Inflammatory macrophage (primary cell): ENCODE measurements at regions not wholly inside any gene's neighbourhood (a gene's known extent, or its start where the extent isn't known, plus 50 kb on each side); places are given as distances from the start of the nearest gene placed in this dataset.
"Not testable (repeated sequence)": the region's sequence is repeated elsewhere in the genome, so short reads cannot be mapped to it uniquely, and the experiment has no call there.

ENCODE experiments used
- DNase-seq, 2 donors: peaks; one replicate each; pipeline ENCODE4 v3.0.0-alpha.2; 2020 to 2022

- no peak for DNase-seq
Measured at GRCh38 chr2:153420394-153420793, 58.2 kb downstream of the RPRM start.

- no peak for DNase-seq
Measured at GRCh38 chr2:153417077-153417476, 61.5 kb downstream of the RPRM start.

GRCh38 chr2:153416071-153416470, 62.5 kb downstream of the RPRM start:
- no peak for DNase-seq

- DNase-seq, result no peak
Measured at GRCh38 chr2:153408710-153409385, 69.7 kb downstream of the RPRM start.

GRCh38 chr2:153405196-153405595, 73.4 kb downstream of the RPRM start:
- no peak for DNase-seq

- DNase-seq, result no peak
Measured at GRCh38 chr2:153404792-153405191, 73.8 kb downstream of the RPRM start.

GRCh38 chr2:153403940-153404339, 74.6 kb downstream of the RPRM start:
- no peak for DNase-seq

GRCh38 chr2:153403352-153403751, 75.2 kb downstream of the RPRM start:
- DNase-seq, result not testable (repeated sequence)

- no peak for DNase-seq
Measured at GRCh38 chr2:153394686-153395085, 83.9 kb downstream of the RPRM start.

GRCh38 chr2:153394247-153394646, 84.3 kb downstream of the RPRM start:
- DNase-seq, result no peak

- no peak for DNase-seq
Measured at GRCh38 chr2:153393518-153393917, 85.0 kb downstream of the RPRM start.

GRCh38 chr2:153391131-153391530, 87.4 kb downstream of the RPRM start:
- DNase-seq, result no peak

- no peak for DNase-seq
Measured at GRCh38 chr2:153388246-153388645, 90.3 kb downstream of the RPRM start.

- DNase-seq, result no peak
Measured at GRCh38 chr2:153387203-153387602, 91.4 kb downstream of the RPRM start.

- no peak for DNase-seq
Measured at GRCh38 chr2:153386481-153386897, 92.1 kb downstream of the RPRM start.

GRCh38 chr2:153373510-153374279, 104.9 kb downstream of the RPRM start:
- no peak for DNase-seq

GRCh38 chr2:153360239-153360638, 118.3 kb downstream of the RPRM start:
- no peak for DNase-seq

- no peak for DNase-seq
Measured at GRCh38 chr2:153354377-153354776, 124.2 kb downstream of the RPRM start.

- DNase-seq, result no peak
Measured at GRCh38 chr2:153349603-153350002, 129.0 kb downstream of the RPRM start.

GRCh38 chr2:153347818-153348495, 130.6 kb downstream of the RPRM start:
- DNase-seq, result no peak

GRCh38 chr2:153320879-153321278, 157.7 kb downstream of the RPRM start:
- no peak for DNase-seq

- DNase-seq, result no peak
Measured at GRCh38 chr2:153311432-153311831, 167.1 kb downstream of the RPRM start.

GRCh38 chr2:153308466-153308865, 170.1 kb downstream of the RPRM start:
- DNase-seq, result no peak

- DNase-seq, result no peak
Measured at GRCh38 chr2:153307223-153307622, 171.3 kb downstream of the RPRM start.
